ENCODE measurements at regions not wholly inside any gene's neighbourhood (a gene's known extent, or its start where the extent isn't known, plus 50 kb on each side); places are given as distances from the start of the nearest gene placed in this dataset.
"Not testable (repeated sequence)": the region's sequence is repeated elsewhere in the genome, so short reads cannot be mapped to it uniquely, and the experiment has no call there.

- no peaks in the 10 kb centered on the region for H3K9me3 ChIP-seq (ENCODE audit: control insufficient read depth in 2 of 3, low read length in 3 of 3)
- no peaks in the 10 kb centered on the region for H3K36me3 Mint-ChIP-seq
- ChIA-PET CTCF (no interaction called here), POLR2A (no interaction called here)
- ATAC-seq (no peak), DNase-seq (no peak)
- H3K27ac ChIP-seq (ENCODE audit: low read depth, low read length) = no peak overlapping the region
- peaks cover 0 to 4% (median 0%) of the 10 kb centered on the region in 5 donors for H3K27me3 Mint-ChIP-seq
- H3K27ac Mint-ChIP-seq = no peak overlapping the region
- H3K27me3 ChIP-seq (ENCODE audit: control insufficient read depth in 2 of 2, insufficient read depth in 2 of 2, low read length in 2 of 2) = no peaks in the 10 kb centered on the region
- H3K4me1 Mint-ChIP-seq = no peaks in the 10 kb centered on the region
- intact Hi-C loops (cut with micrococcal nuclease) = no loop called here
- no peaks in the 10 kb centered on the region for H3K4me1 ChIP-seq (ENCODE audit: control insufficient read depth in 2 of 2, insufficient read depth in 2 of 2, low read length in 2 of 2)
- peaks cover 0 to 15% (median 4%) of the 10 kb centered on the region in 11 donors for H3K9me3 Mint-ChIP-seq
- no peak overlapping the region for H3K4me3 ChIP-seq (ENCODE audit: low read length)
- H3K4me3 Mint-ChIP-seq = no peak overlapping the region
- no peaks in the 10 kb centered on the region for H3K36me3 ChIP-seq (ENCODE audit: control insufficient read depth in 2 of 3, insufficient read depth in 3 of 3, low read length in 3 of 3)
These were observed 93.8 kb upstream of the ARHGAP42 start for GRCh38 chr11:100593291-100593690.

- Histone ChIP-seq H3K36me3 (ENCODE audit: control insufficient read depth in 2 of 3, insufficient read depth in 3 of 3, low read length in 3 of 3) (no peaks in the 10 kb centered on the region), H3K9me3 (ENCODE audit: control insufficient read depth in 2 of 3, low read length in 3 of 3) (no peaks in the 10 kb centered on the region), H3K27ac (ENCODE audit: low read depth, low read length) (no peak overlapping the region), H3K4me1 (ENCODE audit: control insufficient read depth in 2 of 2, insufficient read depth in 2 of 2, low read length in 2 of 2) (no peaks in the 10 kb centered on the region), H3K27me3 (ENCODE audit: control insufficient read depth in 2 of 2, insufficient read depth in 2 of 2, low read length in 2 of 2) (no peaks in the 10 kb centered on the region), H3K4me3 (ENCODE audit: low read length) (no peak overlapping the region)
- H3K4me3 Mint-ChIP-seq = no peak overlapping the region
- ATAC-seq (no peak), DNase-seq (no peak)
- no peaks in the 10 kb centered on the region for H3K36me3 Mint-ChIP-seq
- ChIA-PET CTCF (no interaction called here), POLR2A (no interaction called here)
- peaks cover 0 to 15% (median 3%) of the 10 kb centered on the region in 11 donors for H3K9me3 Mint-ChIP-seq
- peaks cover 0 to 4% (median 0%) of the 10 kb centered on the region in 5 donors for H3K27me3 Mint-ChIP-seq
- intact Hi-C loops (cut with micrococcal nuclease) = no loop called here
- no peak overlapping the region for H3K27ac Mint-ChIP-seq
- H3K4me1 Mint-ChIP-seq = no peaks in the 10 kb centered on the region
These were observed 92.8 kb upstream of the ARHGAP42 start for GRCh38 chr11:100594320-100594719.

- H3K4me3 ChIP-seq (ENCODE audit: low read length) = no peak overlapping the region
- DNase-seq = no peak
- Mint-ChIP-seq H3K27ac (no peak overlapping the region), H3K27me3 (peaks cover 0 to 4% (median 0%) of the 10 kb centered on the region in 5 donors), H3K4me3 (no peak overlapping the region), H3K36me3 (no peaks in the 10 kb centered on the region), H3K4me1 (no peaks in the 10 kb centered on the region), H3K9me3 (peaks cover 0 to 15% (median 6%) of the 10 kb centered on the region in 11 donors)
- intact Hi-C loops (cut with micrococcal nuclease) = no loop called here
- ChIA-PET CTCF (no interaction called here), POLR2A (no interaction called here)
- ATAC-seq = no peak
- no peaks in the 10 kb centered on the region for H3K9me3 ChIP-seq (ENCODE audit: control insufficient read depth in 2 of 3, low read length in 3 of 3)
- H3K4me1 ChIP-seq (ENCODE audit: control insufficient read depth in 2 of 2, insufficient read depth in 2 of 2, low read length in 2 of 2) = no peaks in the 10 kb centered on the region
- no peaks in the 10 kb centered on the region for H3K36me3 ChIP-seq (ENCODE audit: control insufficient read depth in 2 of 3, insufficient read depth in 3 of 3, low read length in 3 of 3)
- no peaks in the 10 kb centered on the region for H3K27me3 ChIP-seq (ENCODE audit: control insufficient read depth in 2 of 2, insufficient read depth in 2 of 2, low read length in 2 of 2)
- no peak overlapping the region for H3K27ac ChIP-seq (ENCODE audit: low read depth, low read length)
These were observed 86.1 kb upstream of the ARHGAP42 start for GRCh38 chr11:100600941-100601340.

- H3K4me1 ChIP-seq (ENCODE audit: control insufficient read depth in 2 of 2, insufficient read depth in 2 of 2, low read length in 2 of 2) = no peaks in the 10 kb centered on the region
- DNase-seq = no peak
- CTCF ChIA-PET = no interaction called here
- no peaks in the 10 kb centered on the region for H3K36me3 ChIP-seq (ENCODE audit: control insufficient read depth in 2 of 3, insufficient read depth in 3 of 3, low read length in 3 of 3)
- H3K9me3 ChIP-seq (ENCODE audit: control insufficient read depth in 2 of 3, low read length in 3 of 3) = no peaks in the 10 kb centered on the region
- Mint-ChIP-seq H3K27me3 (no peaks in the 10 kb centered on the region), H3K36me3 (no peaks in the 10 kb centered on the region), H3K9me3 (peaks cover 0 to 16% (median 6%) of the 10 kb centered on the region in 11 donors), H3K4me3 (no peak overlapping the region), H3K27ac (no peak overlapping the region), H3K4me1 (no peaks in the 10 kb centered on the region)
- no peak overlapping the region for H3K4me3 ChIP-seq (ENCODE audit: low read length)
- no peak for ATAC-seq
- intact Hi-C loops (cut with micrococcal nuclease) = no loop called here
- POLR2A ChIA-PET = no interaction called here
- H3K27me3 ChIP-seq (ENCODE audit: control insufficient read depth in 2 of 2, insufficient read depth in 2 of 2, low read length in 2 of 2) = no peaks in the 10 kb centered on the region
- H3K27ac ChIP-seq (ENCODE audit: low read depth, low read length) = no peak overlapping the region
These were observed 84.4 kb upstream of the ARHGAP42 start for GRCh38 chr11:100602716-100603115.

- H3K4me3 Mint-ChIP-seq; H3K4me1 ChIP-seq (ENCODE audit: control insufficient read depth in 2 of 2, insufficient read depth in 2 of 2, low read length in 2 of 2); H3K27ac ChIP-seq (ENCODE audit: low read depth, low read length); H3K36me3 ChIP-seq (ENCODE audit: control insufficient read depth in 2 of 3, insufficient read depth in 3 of 3, low read length in 3 of 3); ATAC-seq; POLR2A ChIA-PET; H3K4me3 ChIP-seq (ENCODE audit: low read length); H3K4me1 Mint-ChIP-seq; H3K27me3 Mint-ChIP-seq; DNase-seq; H3K27ac Mint-ChIP-seq; H3K36me3 Mint-ChIP-seq; H3K9me3 ChIP-seq (ENCODE audit: control insufficient read depth in 2 of 3, low read length in 3 of 3); intact Hi-C loops (cut with micrococcal nuclease); CTCF ChIA-PET; H3K27me3 ChIP-seq (ENCODE audit: control insufficient read depth in 2 of 2, insufficient read depth in 2 of 2, low read length in 2 of 2): not testable (repeated sequence)
- peaks cover 0 to 25% (median 8%) of the 10 kb centered on the region in 11 donors for H3K9me3 Mint-ChIP-seq
These were observed 79.3 kb upstream of the ARHGAP42 start for GRCh38 chr11:100607761-100608160.

GRCh38 chr11:100612766-100613165 is 74.3 kb upstream of the ARHGAP42 start:
- Mint-ChIP-seq H3K4me1 (peaks cover 0 to 2% (median 0%) of the 10 kb centered on the region in 7 donors), H3K27ac (no peak overlapping the region), H3K27me3 (no peaks in the 10 kb centered on the region), H3K4me3 (no peak overlapping the region), H3K9me3 (peaks cover 0 to 19% (median 5%) of the 10 kb centered on the region in 11 donors), H3K36me3 (no peaks in the 10 kb centered on the region)
- ChIA-PET POLR2A (no interaction called here), CTCF (no interaction called here)
- H3K27me3 ChIP-seq (ENCODE audit: control insufficient read depth in 2 of 2, insufficient read depth in 2 of 2, low read length in 2 of 2) = no peaks in the 10 kb centered on the region
- no peaks in the 10 kb centered on the region for H3K36me3 ChIP-seq (ENCODE audit: control insufficient read depth in 2 of 3, insufficient read depth in 3 of 3, low read length in 3 of 3)
- ATAC-seq = no peak
- no peak overlapping the region for H3K27ac ChIP-seq (ENCODE audit: low read depth, low read length)
- H3K4me1 ChIP-seq (ENCODE audit: control insufficient read depth in 2 of 2, insufficient read depth in 2 of 2, low read length in 2 of 2) = no peaks in the 10 kb centered on the region
- H3K9me3 ChIP-seq (ENCODE audit: control insufficient read depth in 2 of 3, low read length in 3 of 3) = no peaks in the 10 kb centered on the region
- no peak for DNase-seq
- intact Hi-C loops (cut with micrococcal nuclease) = no loop called here
- H3K4me3 ChIP-seq (ENCODE audit: low read length) = no peak overlapping the region

GRCh38 chr11:100618914-100619313 is 68.2 kb upstream of the ARHGAP42 start:
- ChIA-PET CTCF (no interaction called here), POLR2A (no interaction called here)
- intact Hi-C loops (cut with micrococcal nuclease) = no loop called here
- ATAC-seq (no peak), DNase-seq (no peak)
- Histone ChIP-seq H3K9me3 (ENCODE audit: control insufficient read depth in 2 of 3, low read length in 3 of 3) (peaks cover 0 to 14% (median 0%) of the 10 kb centered on the region in 3 experiments), H3K4me1 (ENCODE audit: control insufficient read depth in 2 of 2, insufficient read depth in 2 of 2, low read length in 2 of 2) (no peaks in the 10 kb centered on the region), H3K36me3 (ENCODE audit: control insufficient read depth in 2 of 3, insufficient read depth in 3 of 3, low read length in 3 of 3) (no peaks in the 10 kb centered on the region), H3K27me3 (ENCODE audit: control insufficient read depth in 2 of 2, insufficient read depth in 2 of 2, low read length in 2 of 2) (no peaks in the 10 kb centered on the region), H3K27ac (ENCODE audit: low read depth, low read length) (no peak overlapping the region), H3K4me3 (ENCODE audit: low read length) (no peak overlapping the region)
- H3K36me3 Mint-ChIP-seq = peaks cover 0 to 11% (median 0%) of the 10 kb centered on the region in 5 donors
- H3K27ac Mint-ChIP-seq = no peak overlapping the region
- H3K9me3 Mint-ChIP-seq = peaks cover 3 to 39% (median 16%) of the 10 kb centered on the region in 11 donors
- no peaks in the 10 kb centered on the region for H3K27me3 Mint-ChIP-seq
- H3K4me3 Mint-ChIP-seq = no peak overlapping the region
- H3K4me1 Mint-ChIP-seq = no peaks in the 10 kb centered on the region

Data from naive thymus-derived CD4-positive, alpha-beta T cell (primary cell).